ENCODE measurements at regions not wholly inside any gene's neighbourhood (a gene's known extent, or its start where the extent isn't known, plus 50 kb on each side); places are given as distances from the start of the nearest gene placed in this dataset.

- no peak overlapping the region for H3K27ac ChIP-seq
- no peak for TF ChIP-seq ZFX (IDR thresholded peaks at IDR 0.05)
- TF ChIP-seq, protein P1, sequence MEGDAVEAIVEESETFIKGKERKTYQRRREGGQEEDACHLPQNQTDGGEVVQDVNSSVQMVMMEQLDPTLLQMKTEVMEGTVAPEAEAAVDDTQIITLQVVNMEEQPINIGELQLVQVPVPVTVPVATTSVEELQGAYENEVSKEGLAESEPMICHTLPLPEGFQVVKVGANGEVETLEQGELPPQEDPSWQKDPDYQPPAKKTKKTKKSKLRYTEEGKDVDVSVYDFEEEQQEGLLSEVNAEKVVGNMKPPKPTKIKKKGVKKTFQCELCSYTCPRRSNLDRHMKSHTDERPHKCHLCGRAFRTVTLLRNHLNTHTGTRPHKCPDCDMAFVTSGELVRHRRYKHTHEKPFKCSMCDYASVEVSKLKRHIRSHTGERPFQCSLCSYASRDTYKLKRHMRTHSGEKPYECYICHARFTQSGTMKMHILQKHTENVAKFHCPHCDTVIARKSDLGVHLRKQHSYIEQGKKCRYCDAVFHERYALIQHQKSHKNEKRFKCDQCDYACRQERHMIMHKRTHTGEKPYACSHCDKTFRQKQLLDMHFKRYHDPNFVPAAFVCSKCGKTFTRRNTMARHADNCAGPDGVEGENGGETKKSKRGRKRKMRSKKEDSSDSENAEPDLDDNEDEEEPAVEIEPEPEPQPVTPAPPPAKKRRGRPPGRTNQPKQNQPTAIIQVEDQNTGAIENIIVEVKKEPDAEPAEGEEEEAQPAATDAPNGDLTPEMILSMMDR (conservative IDR thresholded peaks at IDR 0.05), result no peak
These were observed 131.1 kb upstream of the MOCS2 start for GRCh38 chr5:53240661-53241060.

GRCh38 chr5:53241572-53241971 is 132.0 kb upstream of the MOCS2 start:
- TF ChIP-seq ZFX (IDR thresholded peaks at IDR 0.05), result no peak
- TF ChIP-seq, protein P1 (conservative IDR thresholded peaks at IDR 0.05), result no peak
- no peak overlapping the region for H3K27ac ChIP-seq

DNA sequence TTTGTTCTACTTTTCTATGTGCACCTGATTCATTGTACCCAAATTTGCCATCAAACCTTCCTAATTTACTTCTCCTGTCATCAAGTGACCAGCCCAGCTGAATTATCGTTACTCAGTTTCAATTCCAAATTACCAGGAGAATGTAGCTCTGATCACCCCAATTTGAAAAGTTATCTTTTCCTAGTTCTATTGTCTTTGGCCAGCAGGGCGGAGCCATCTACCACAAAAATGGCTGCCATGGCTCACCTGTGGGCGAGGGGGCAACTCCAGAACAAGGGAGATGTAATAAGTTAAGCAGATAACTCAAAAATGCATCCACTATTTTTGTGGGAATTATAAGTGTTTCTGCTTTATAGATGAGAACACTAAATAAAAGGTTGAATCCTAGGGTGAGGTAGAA is 133.8 kb upstream of the MOCS2 start:
- TF ChIP-seq, protein P1 (conservative IDR thresholded peaks at IDR 0.05), result peak; percentile 36
- TF ChIP-seq ZFX (IDR thresholded peaks at IDR 0.05), result no peak
- H3K27ac ChIP-seq, result no peak overlapping the region

DNA sequence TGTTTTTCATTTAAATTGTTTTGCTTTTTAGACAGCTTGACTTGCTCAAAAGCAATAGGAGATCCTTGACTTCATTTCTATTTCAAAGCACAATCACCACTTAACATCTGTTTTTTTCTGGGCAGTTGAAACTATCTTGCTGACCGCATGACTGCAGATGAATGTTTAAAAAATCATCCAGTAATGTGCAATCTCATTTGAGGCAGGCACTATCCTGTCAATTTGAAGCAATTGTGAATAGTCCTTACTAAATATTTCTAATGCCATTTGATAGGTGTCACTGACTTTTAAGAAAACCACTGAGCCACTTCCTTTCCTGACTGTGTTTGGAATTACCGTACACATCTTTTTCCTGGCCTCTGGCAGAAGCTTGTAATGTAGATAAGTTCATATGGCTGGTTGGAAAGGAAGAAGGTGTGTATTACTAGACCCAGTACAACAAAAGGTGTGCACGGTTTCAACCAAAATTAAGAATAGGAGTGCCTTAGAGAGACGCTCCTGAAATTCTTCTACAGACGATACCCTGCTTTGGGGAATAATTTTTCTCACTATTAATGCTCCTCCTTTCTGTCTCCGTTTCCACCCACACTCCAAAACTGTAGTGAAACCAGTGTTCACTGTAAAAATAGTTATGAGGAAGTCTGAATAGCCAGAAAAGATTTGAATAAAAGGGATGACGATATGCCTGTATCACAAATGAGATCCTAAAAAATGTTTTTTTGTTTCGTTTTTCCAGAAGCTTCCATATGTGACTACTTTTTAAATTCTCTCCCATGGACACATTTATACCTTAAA is 136.7 kb upstream of the MOCS2 start:
- H3K27ac ChIP-seq, result no peak overlapping the region

GRCh38 chr5:53249529-53250200 is 140.1 kb upstream of the MOCS2 start:
- no peak for TF ChIP-seq ZFX (IDR thresholded peaks at IDR 0.05)
- TF ChIP-seq, protein P1 (conservative IDR thresholded peaks at IDR 0.05), result no peak
- H3K27ac ChIP-seq, result no peak overlapping the region

More for the DNA sequence above, 136.7 kb upstream of the MOCS2 start:
- TF ChIP-seq, protein P1 (conservative IDR thresholded peaks at IDR 0.05), result no peak
- TF ChIP-seq ZFX (IDR thresholded peaks at IDR 0.05), result no peak

DNA sequence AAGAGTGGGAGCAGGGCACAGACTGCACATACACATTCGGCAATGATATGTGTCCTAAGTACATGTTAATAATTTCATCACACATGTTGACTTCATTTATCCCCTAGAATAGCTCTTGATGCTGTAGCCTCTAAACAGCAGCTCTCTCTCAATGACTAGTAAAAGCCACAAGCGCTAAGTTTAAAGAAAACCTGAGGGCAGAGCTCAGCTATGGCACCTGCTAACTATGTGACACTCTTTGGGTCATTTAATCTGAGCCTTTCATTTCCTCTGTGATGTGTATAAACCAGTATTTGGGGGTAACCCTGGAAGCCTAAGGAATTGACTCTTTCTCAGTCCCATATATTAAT is 140.6 kb upstream of the MOCS2 start:
- H3K27ac ChIP-seq, result no peak overlapping the region
- TF ChIP-seq, protein P1 (conservative IDR thresholded peaks at IDR 0.05), result no peak
- no peak for TF ChIP-seq ZFX (IDR thresholded peaks at IDR 0.05)

DNA sequence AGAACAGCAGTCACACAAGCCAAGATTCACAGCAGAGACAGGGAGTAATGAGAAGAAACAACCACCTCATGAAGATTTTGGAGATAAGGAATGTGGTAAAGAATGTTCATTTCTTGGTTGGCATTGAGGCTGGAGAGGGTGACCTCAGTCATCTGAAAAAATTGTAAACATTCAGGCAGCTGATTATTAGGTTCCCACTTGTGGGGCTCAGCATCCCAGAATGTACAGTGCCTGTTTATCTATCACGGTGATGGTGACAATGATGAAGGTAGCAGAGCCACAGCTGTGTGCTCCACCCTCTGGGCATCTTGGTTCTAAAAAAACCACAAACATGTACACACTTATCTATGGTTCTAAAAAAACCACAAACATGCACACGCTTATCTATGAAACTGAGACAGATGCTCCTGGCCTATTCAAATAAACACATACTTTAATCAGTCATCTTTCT is 143.9 kb upstream of the MOCS2 start:
- no peak overlapping the region for H3K27ac ChIP-seq
- TF ChIP-seq, protein P1 (conservative IDR thresholded peaks at IDR 0.05), result no peak
- no peak for TF ChIP-seq ZFX (IDR thresholded peaks at IDR 0.05)

Data from C4-2B (cell line).